IMR-90 (cell line): ENCODE measurements at regions not wholly inside any gene's neighbourhood (a gene's known extent, or its start where the extent isn't known, plus 50 kb on each side); places are given as distances from the start of the nearest gene placed in this dataset.

ENCODE experiments used
- ATAC-seq: fragments of 200-7000 bp; cut with Tn5 transposase; 2 replicates; pipeline ENCODE4 v1.9.1; 2020; ENCODE audit warnings: low read depth, mild to moderate bottlenecking, moderate library complexity
- BruUV-seq: library from RNA; stranded (reverse); fragments of 400-500 nt; replicated peaks from 2 replicates; lab custom pipeline; 2021; lab: Mats Ljungman, UMichigan
- CTCF ChIA-PET: fragments of 300-600 bp; formaldehyde crosslinking; extraction: SDS; loops from one replicate; lab custom pipeline; 2021; ENCODE audit warnings: antibody characterized with exemption; lab: Yijun Ruan, JAX
- POLR2A ChIA-PET: fragments of 300-600 bp; sonication (Branson Sonifier 250); formaldehyde crosslinking; loops from one replicate; lab custom pipeline; 2022; ENCODE audit warnings: antibody characterized with exemption; ENCODE audit not compliant: unreplicated experiment; lab: Charles Lee
- DNase-seq: peaks from one replicate; pipeline ENCODE4 v3.0.0; 2013
- H2AFZ ChIP-seq: replicated peaks from 2 replicates; pipeline ENCODE3; 2013; ENCODE audit warnings: low read length, mild to moderate bottlenecking; ENCODE audit not compliant: poor library complexity
- H2AK5ac ChIP-seq: 2 replicates; pipeline ENCODE4 v1.6.1; 2013; ENCODE audit warnings: low read depth, low read length, inconsistent platforms
- H2AK9ac ChIP-seq: replicated peaks from 2 replicates; pipeline ENCODE3; 2013; ENCODE audit warnings: mild to moderate bottlenecking, low read depth, low read length, moderate library complexity; ENCODE audit not compliant: poor library complexity
- H2BK120ac ChIP-seq: 2 replicates; pipeline ENCODE4 v1.6.1; 2013; ENCODE audit warnings: low read depth, low read length, inconsistent platforms
- H2BK15ac ChIP-seq: 3 replicates; pipeline ENCODE4 v1.6.1; 2013; ENCODE audit warnings: low read depth, low read length, inconsistent platforms
- H2BK20ac ChIP-seq: 2 replicates; pipeline ENCODE4 v1.6.1; 2013; ENCODE audit warnings: low read depth, mild to moderate bottlenecking, inconsistent platforms, low read length, moderate library complexity
- H2BK5ac ChIP-seq: 2 replicates; pipeline ENCODE4 v1.6.1; 2013; ENCODE audit warnings: mild to moderate bottlenecking, low read depth, low read length, inconsistent platforms; ENCODE audit not compliant: poor library complexity, severe bottlenecking
- H3K14ac ChIP-seq: replicated peaks from 2 replicates; pipeline ENCODE4 v1.6.1; 2013; ENCODE audit warnings: low read depth, low read length, inconsistent platforms
- H3K18ac ChIP-seq: 2 replicates; pipeline ENCODE4 v1.6.1; 2013; ENCODE audit warnings: low read depth, low read length, control low read depth
- H3K23ac ChIP-seq: 2 replicates; pipeline ENCODE4 v1.6.1; 2013; ENCODE audit warnings: low read depth, low read length, inconsistent platforms
- H3K27ac ChIP-seq: 2 replicates; pipeline ENCODE4 v1.5.1; 2013; ENCODE audit warnings: mild to moderate bottlenecking, control low read depth, low read length; ENCODE audit not compliant: insufficient read depth
- H3K27me3 ChIP-seq: 2 replicates; pipeline ENCODE4 v1.6.1; 2013; ENCODE audit warnings: low read length; ENCODE audit not compliant: control insufficient read depth, insufficient read depth
- H3K36me3 ChIP-seq: 2 replicates; pipeline ENCODE4 v1.6.1; 2013; ENCODE audit warnings: low read length, mixed read lengths; ENCODE audit not compliant: control insufficient read depth, insufficient read depth
- H3K4ac ChIP-seq: 2 replicates; pipeline ENCODE4 v1.6.1; 2013; ENCODE audit warnings: low read depth, low read length, inconsistent platforms
- H3K4me1 ChIP-seq: 2 replicates; pipeline ENCODE4 v1.6.1; 2013; ENCODE audit warnings: low read length, mixed read lengths; ENCODE audit not compliant: control insufficient read depth, insufficient read depth
- H3K4me2 ChIP-seq: 2 replicates; pipeline ENCODE4 v1.6.1; 2013; ENCODE audit warnings: low read depth, mild to moderate bottlenecking, control low read depth, low read length, moderate library complexity
- H3K4me3 ChIP-seq: 2 replicates; pipeline ENCODE4 v1.5.1; 2013; ENCODE audit warnings: low read depth, mild to moderate bottlenecking, control low read depth, low read length, moderate library complexity; ENCODE audit not compliant: insufficient read depth
- H3K56ac ChIP-seq: 2 replicates; pipeline ENCODE4 v1.6.1; 2013; ENCODE audit warnings: low read length, inconsistent platforms; ENCODE audit not compliant: insufficient read depth; ENCODE audit errors: extremely low read depth
- H3K79me1 ChIP-seq, 2 experiments: 2 replicates each; pipeline ENCODE4 v1.6.1; 2013; ENCODE audit warnings: low read length in 2 of 2, inconsistent platforms in 1 of 2, low read depth in 1 of 2
- H3K9ac ChIP-seq: 2 replicates; pipeline ENCODE4 v1.6.1; 2013; ENCODE audit warnings: low read depth, low read length, control low read depth
- H3K9me1 ChIP-seq: 2 replicates; pipeline ENCODE4 v1.6.1; 2013; ENCODE audit warnings: low read length, inconsistent platforms; ENCODE audit not compliant: insufficient read depth
- H3K9me3 ChIP-seq: 2 replicates; pipeline ENCODE4 v1.6.1; 2013; ENCODE audit warnings: low read length; ENCODE audit not compliant: control insufficient read depth, insufficient read depth
- H4K20me1 ChIP-seq: 2 replicates; pipeline ENCODE4 v1.6.1; 2013; ENCODE audit warnings: low read length, inconsistent platforms; ENCODE audit not compliant: insufficient read depth
- H4K5ac ChIP-seq: 2 replicates; pipeline ENCODE4 v1.6.1; 2013; ENCODE audit warnings: mild to moderate bottlenecking, low read depth, low read length, control low read depth
- H4K8ac ChIP-seq, 2 experiments: 2 replicates each; pipeline ENCODE4 v1.6.1; 2013; ENCODE audit warnings: low read depth in 2 of 2, low read length in 2 of 2, control low read depth in 1 of 2, inconsistent platforms in 1 of 2
- H4K91ac ChIP-seq: 2 replicates; pipeline ENCODE4 v1.6.1; 2013; ENCODE audit warnings: low read depth, low read length, inconsistent platforms; ENCODE audit not compliant: insufficient read depth
- BHLHE40 ChIP-seq: fragments of 150-350 bp; IDR thresholded peaks from 2 replicates; pipeline ENCODE4 v1.6.1; 2016; ENCODE audit warnings: mild to moderate bottlenecking, low read depth, low read length
- CEBPB ChIP-seq: IDR thresholded peaks from 2 replicates; pipeline ENCODE4 v1.6.1; 2012; ENCODE audit warnings: low read depth, low read length, improper control_type of control experiment
- CHD1 ChIP-seq: IDR thresholded peaks from 2 replicates; pipeline ENCODE4 v1.6.1; 2012; ENCODE audit warnings: low read depth, low read length, improper control_type of control experiment
- CTCF ChIP-seq: conservative IDR thresholded peaks from 2 replicates; pipeline ENCODE4 v1.5.1; 2012; ENCODE audit warnings: mild to moderate bottlenecking, low read depth, low read length, improper control_type of control experiment
- ELK1 ChIP-seq: fragments of 150-350 bp; IDR thresholded peaks from 2 replicates; pipeline ENCODE4 v1.6.1; 2016; ENCODE audit warnings: low read depth, mild to moderate bottlenecking, low read length, moderate library complexity, borderline replicate concordance
- FOS ChIP-seq: fragments of 150-350 bp; IDR thresholded peaks from 2 replicates; pipeline ENCODE4 v1.6.1; 2016; ENCODE audit warnings: low read depth, low read length
- MAFK ChIP-seq: IDR thresholded peaks from 2 replicates; pipeline ENCODE4 v1.6.1; 2012; ENCODE audit warnings: low read depth, low read length, improper control_type of control experiment
- MAZ ChIP-seq: IDR thresholded peaks from 2 replicates; pipeline ENCODE4 v1.6.1; 2012; ENCODE audit warnings: low read depth, mild to moderate bottlenecking, low read length, improper control_type of control experiment, moderate library complexity, borderline replicate concordance
- MXI1 ChIP-seq: IDR thresholded peaks from 2 replicates; pipeline ENCODE4 v1.6.1; 2012; ENCODE audit warnings: low read depth, mild to moderate bottlenecking, low read length, moderate library complexity, borderline replicate concordance
- NFE2L2 ChIP-seq: fragments of 150-350 bp; IDR thresholded peaks from 2 replicates; pipeline ENCODE4 v1.6.1; 2016; ENCODE audit warnings: low read depth, mild to moderate bottlenecking, low read length
- POLR2A ChIP-seq: IDR thresholded peaks from 2 replicates; pipeline ENCODE4 v1.6.1; 2012; ENCODE audit warnings: mild to moderate bottlenecking, low read depth, low read length
- RAD21 ChIP-seq: IDR thresholded peaks from 2 replicates; pipeline ENCODE4 v1.6.1; 2012; ENCODE audit warnings: low read length, improper control_type of control experiment
- RCOR1 ChIP-seq: IDR thresholded peaks from 2 replicates; pipeline ENCODE4 v1.6.1; 2012; ENCODE audit warnings: mild to moderate bottlenecking, low read length, improper control_type of control experiment; ENCODE audit not compliant: insufficient replicate concordance
- RFX5 ChIP-seq: IDR thresholded peaks from 2 replicates; pipeline ENCODE4 v1.8.0; 2012; ENCODE audit warnings: low read depth, mild to moderate bottlenecking, low read length, moderate library complexity
- SMC3 ChIP-seq: fragments of 150-350 bp; IDR thresholded peaks from 2 replicates; pipeline ENCODE4 v1.6.1; 2016; ENCODE audit warnings: low read depth, mild to moderate bottlenecking, antibody characterized with exemption, low read length, moderate library complexity
- USF2 ChIP-seq: fragments of 150-350 bp; IDR thresholded peaks from 2 replicates; pipeline ENCODE4 v1.6.1; 2017; ENCODE audit warnings: mild to moderate bottlenecking, antibody characterized with exemption, low read length, low read depth
- WGBS, 2 experiments: methylation state at CpG; one replicate each; pipeline versions ENCODE4 v1.1.5 to v1.1.7; 2013; ENCODE audit warnings: missing lambda C conversion rate in 2 of 2; ENCODE audit not compliant: insufficient read length in 1 of 2; ENCODE audit errors: extremely low coverage in 2 of 2; 5-methylcytosine and 5-hydroxymethylcytosine counted together
- dilution Hi-C: fragments of 300-500 bp; cut with HindIII; formaldehyde crosslinking; loops from one replicate; pipeline ENCODE4 v1.14.3; 2018; ENCODE audit warnings: low sequenced_read_pairs; ENCODE audit not compliant: unreplicated experiment
- in situ Hi-C: fragments of 300-500 bp; cut with MboI; formaldehyde crosslinking; loops from 3 replicates; pipeline ENCODE4 v1.14.3; 2019; ENCODE audit warnings: low sequenced_read_pairs, inconsistent platforms, mixed read lengths
- intact Hi-C: fragments of 100-400 bp; cut with micrococcal nuclease; formaldehyde crosslinking; loops from 2 replicates; pipeline ENCODE4 v1.10.0; 2022

GRCh38 chr6:109224107-109224875 is 129.0 kb downstream of the CEP57L1 start:
- CTCF ChIA-PET, result no interaction called here
- no peak overlapping the region for H2AK5ac ChIP-seq
- BruUV-seq, result no TSS peak

More at GRCh38 chr6:109224107-109224875, 129.0 kb downstream of the CEP57L1 start:
- no peak overlapping the region for H2AK9ac ChIP-seq
- H2AFZ ChIP-seq, result no peak overlapping the region
- H4K20me1 ChIP-seq, result no peaks in the 10 kb centered on the region
- WGBS, 2 experiments, result 60% methylated on average over 1 of the region's 4 CpGs; no CpG with 5 or more reads in 1 of the 2 experiments
- no peak for ATAC-seq
- DNase-seq, result no peak
- no peaks in the 10 kb centered on the region for H3K9me3 ChIP-seq
- dilution Hi-C loops, result no loop called here
- H3K23ac ChIP-seq, result no peak overlapping the region
- H3K4me2 ChIP-seq, result no peak overlapping the region
- H3K4me3 ChIP-seq, result no peak overlapping the region
- H3K27me3 ChIP-seq, result peaks cover 29% of the 10 kb centered on the region
- no peak overlapping the region for H3K56ac ChIP-seq
- no peak overlapping the region for H3K9ac ChIP-seq
- no peak overlapping the region for H3K4ac ChIP-seq
- no peak overlapping the region for H4K8ac ChIP-seq
- POLR2A ChIA-PET, result no interaction called here
- no peak overlapping the region for H3K27ac ChIP-seq
- no peak overlapping the region for H2BK120ac ChIP-seq
- no peak overlapping the region for H2BK20ac ChIP-seq
- H2BK5ac ChIP-seq, result no peak overlapping the region
- intact Hi-C loops, result loop anchor here (5.0 kb wide), 1 partner anchor 33 kb away; no protein-coding TSS in a partner anchor
- in situ Hi-C loops, result no loop called here
- H3K9me1 ChIP-seq, result no peaks in the 10 kb centered on the region
- H3K4me1 ChIP-seq, result no peaks in the 10 kb centered on the region
- H2BK15ac ChIP-seq, result no peak overlapping the region
- no peak overlapping the region for H4K5ac ChIP-seq
- H4K91ac ChIP-seq, result no peak overlapping the region
- H3K36me3 ChIP-seq, result no peaks in the 10 kb centered on the region
- H3K14ac ChIP-seq, result no peak overlapping the region
- H3K79me1 ChIP-seq, result no peaks in the 10 kb centered on the region
- no peak overlapping the region for H3K18ac ChIP-seq
- no peak for TF ChIP-seq RAD21
- TF ChIP-seq SMC3, result no peak
- TF ChIP-seq RFX5, result no peak
- no peak for TF ChIP-seq MXI1
- TF ChIP-seq NFE2L2, result no peak
- no peak for TF ChIP-seq ELK1
- TF ChIP-seq FOS, result no peak
- no peak for TF ChIP-seq CEBPB
- TF ChIP-seq BHLHE40, result no peak
- TF ChIP-seq CTCF, result no peak
- TF ChIP-seq CHD1, result no peak
- no peak for TF ChIP-seq MAFK
- TF ChIP-seq MAZ, result no peak
- no peak for TF ChIP-seq RCOR1
- TF ChIP-seq POLR2A, result no peak
- TF ChIP-seq USF2, result no peak
